Tibial nerve (tissue), 4 donors: ENCODE measurements at regions not wholly inside any gene's neighbourhood (a gene's known extent, or its start where the extent isn't known, plus 50 kb on each side); places are given as distances from the start of the nearest gene placed in this dataset.

Experiments used
- DNase-seq, 2 donors: peaks; one replicate each; pipeline ENCODE4 v3.0.0-alpha.2; 2019; ENCODE audit warnings: low spot score in 2 of 2
- H3K27ac ChIP-seq, 4 donors: fragments of 200-600 bp; sonication (generic) in 3 of 4; one replicate each; pipeline ENCODE4 v1.5.1; 2017 to 2019; ENCODE audit warnings: mild to moderate bottlenecking in 1 of 4
- H3K27me3 ChIP-seq, 2 donors: fragments of 200-600 bp; sonication (generic) in 1 of 2; one replicate each; pipeline versions ENCODE4 v1.5.1 to v1.6.0; 2017 to 2019
- H3K36me3 ChIP-seq, 3 donors: fragments of 200-600 bp; sonication (generic); one replicate each; pipeline ENCODE4 v1.5.1; 2018 to 2019
- H3K4me1 ChIP-seq, 4 donors: fragments of 200-600 bp; sonication (generic) in 3 of 4; one replicate each; pipeline ENCODE4 v1.5.1; 2017 to 2019
- H3K4me3 ChIP-seq, 4 donors: fragments of 200-600 bp; sonication (generic) in 3 of 4; one replicate each; pipeline ENCODE4 v1.5.1; 2017 to 2019; ENCODE audit warnings: mild to moderate bottlenecking in 1 of 4, moderate library complexity in 1 of 4
- H3K9me3 ChIP-seq, 4 donors: fragments of 200-600 bp; sonication (generic) in 3 of 4; one replicate each; pipeline ENCODE4 v1.5.1; 2017 to 2019
- CTCF ChIP-seq, 5 experiments: fragments of 200-600 bp in 3 of 5; fragments of 450-650 bp in 2 of 5; sonication (generic) in 3 of 5; IDR thresholded peaks; one replicate each; pipeline ENCODE4 v1.5.1; 2016 to 2019; ENCODE audit warnings: antibody characterized with exemption in 5 of 5, mild to moderate bottlenecking in 3 of 5, moderate library complexity in 2 of 5
- EP300 ChIP-seq, 2 donors: sonication (generic); formaldehyde crosslinking; IDR thresholded peaks; one replicate each; pipeline ENCODE4 v1.6.1; 2017; ENCODE audit warnings: antibody characterized with exemption in 2 of 2, mild to moderate bottlenecking in 1 of 2
- POLR2A ChIP-seq, 2 donors: fragments of 450-650 bp; IDR thresholded peaks; one replicate each; pipeline ENCODE4 v1.6.1; 2017; ENCODE audit warnings: antibody characterized with exemption in 2 of 2, mild to moderate bottlenecking in 2 of 2, moderate library complexity in 2 of 2
- WGBS, 2 donors: methylation state at CpG; one replicate each; pipeline ENCODE4 v1.1.5; 2018; 5-methylcytosine and 5-hydroxymethylcytosine counted together

- no peaks in the 10 kb centered on the region for H3K9me3 ChIP-seq
- H3K27ac ChIP-seq = no peak overlapping the region
- no peak for DNase-seq
- WGBS, 2 donors = 0 to 9% methylated on average over 2 of the region's 2 CpGs
- H3K36me3 ChIP-seq = no peaks in the 10 kb centered on the region
- no peaks in the 10 kb centered on the region for H3K27me3 ChIP-seq
- TF ChIP-seq CTCF (IDR thresholded peaks at IDR 0.05) (no peak), POLR2A (IDR thresholded peaks at IDR 0.05) (no peak), EP300 (IDR thresholded peaks at IDR 0.05) (no peak)
- H3K4me1 ChIP-seq = peaks cover 0 to 8% (median 0%) of the 10 kb centered on the region in 4 donors
- no peak overlapping the region for H3K4me3 ChIP-seq
Measured at GRCh38 chr12:58249610-58250009, 308.2 kb downstream of the ATP23 start.

- Histone ChIP-seq H3K27me3 (no peaks in the 10 kb centered on the region), H3K4me3 (no peak overlapping the region), H3K36me3 (no peaks in the 10 kb centered on the region), H3K27ac (no peak overlapping the region), H3K9me3 (no peaks in the 10 kb centered on the region), H3K4me1 (peaks cover 0 to 8% (median 0%) of the 10 kb centered on the region in 4 donors)
- 51 to 68% methylated on average over 5 of the region's 5 CpGs for WGBS, 2 donors
- no peak for TF ChIP-seq POLR2A (IDR thresholded peaks at IDR 0.05)
- no peak for TF ChIP-seq EP300 (IDR thresholded peaks at IDR 0.05)
- TF ChIP-seq CTCF (IDR thresholded peaks at IDR 0.05) = no peak
- no peak for DNase-seq
Measured at GRCh38 chr12:58250077-58250476, 308.7 kb downstream of the ATP23 start.

GRCh38 chr12:58252914-58253313, 311.5 kb downstream of the ATP23 start:
- Histone ChIP-seq H3K4me1 (peaks cover 0 to 8% (median 0%) of the 10 kb centered on the region in 4 donors), H3K36me3 (no peaks in the 10 kb centered on the region), H3K27me3 (no peaks in the 10 kb centered on the region), H3K4me3 (no peak overlapping the region), H3K9me3 (peaks cover 0 to 6% (median 0%) of the 10 kb centered on the region in 4 donors), H3K27ac (no peak overlapping the region)
- TF ChIP-seq CTCF (IDR thresholded peaks at IDR 0.05) (no peak), POLR2A (IDR thresholded peaks at IDR 0.05) (no peak), EP300 (IDR thresholded peaks at IDR 0.05) (no peak)
- DNase-seq = no peak
- 85 to 89% methylated on average over 2 of the region's 2 CpGs for WGBS, 2 donors

- no peak for TF ChIP-seq POLR2A (IDR thresholded peaks at IDR 0.05)
- TF ChIP-seq EP300 (IDR thresholded peaks at IDR 0.05) = no peak
- TF ChIP-seq CTCF (IDR thresholded peaks at IDR 0.05) = no peak
- Histone ChIP-seq H3K27me3 (no peaks in the 10 kb centered on the region), H3K27ac (no peak overlapping the region), H3K4me3 (no peak overlapping the region), H3K36me3 (no peaks in the 10 kb centered on the region), H3K9me3 (peaks cover 0 to 6% (median 0%) of the 10 kb centered on the region in 4 donors), H3K4me1 (peaks cover 0 to 8% (median 0%) of the 10 kb centered on the region in 4 donors)
- 58 to 78% methylated on average over 1 of the region's 1 CpG for WGBS, 2 donors
- DNase-seq = no peak
Measured at GRCh38 chr12:58253663-58254062, 312.3 kb downstream of the ATP23 start.

GRCh38 chr12:58254463-58255100, 313.2 kb downstream of the ATP23 start:
- DNase-seq = no peak
- no peak overlapping the region for H3K4me3 ChIP-seq
- peaks cover 0 to 6% (median 0%) of the 10 kb centered on the region in 4 donors for H3K9me3 ChIP-seq
- no peaks in the 10 kb centered on the region for H3K36me3 ChIP-seq
- WGBS, 2 donors = 83 to 96% methylated on average over 1 of the region's 1 CpG
- peaks cover 0 to 7% (median 0%) of the 10 kb centered on the region in 4 donors for H3K4me1 ChIP-seq
- H3K27ac ChIP-seq = no peak overlapping the region
- no peak for TF ChIP-seq POLR2A (IDR thresholded peaks at IDR 0.05)
- TF ChIP-seq CTCF (IDR thresholded peaks at IDR 0.05) = no peak
- TF ChIP-seq EP300 (IDR thresholded peaks at IDR 0.05) = no peak
- no peaks in the 10 kb centered on the region for H3K27me3 ChIP-seq
